ENCODE measurements at regions not wholly inside any gene's neighbourhood (a gene's known extent, or its start where the extent isn't known, plus 50 kb on each side); places are given as distances from the start of the nearest gene placed in this dataset.
"Not testable (repeated sequence)": the region's sequence is repeated elsewhere in the genome, so short reads cannot be mapped to it uniquely, and the experiment has no call there.

- H3K4me1 ChIP-seq (ENCODE audit: insufficient read depth, low read length) = no peaks in the 10 kb centered on the region
- no peaks in the 10 kb centered on the region for H3K27me3 ChIP-seq (ENCODE audit: insufficient read depth, low read length)
- H3K4me3 ChIP-seq (ENCODE audit: low read length) = no peak overlapping the region
- H3K9ac ChIP-seq (ENCODE audit: low read depth, low read length) = no peak overlapping the region
- no peak overlapping the region for H3K27ac ChIP-seq (ENCODE audit: low read depth, low read length)
- H3K9me3 ChIP-seq (ENCODE audit: insufficient read depth, low read depth, low read length) = no peaks in the 10 kb centered on the region
- H3K36me3 ChIP-seq (ENCODE audit: insufficient read depth, low read length) = no peaks in the 10 kb centered on the region
- WGBS = 86% methylated on average over 2 of the region's 3 CpGs
Measured at GRCh38 chr6:19569563-19569962, 267.6 kb upstream of the ID4 start.

- Histone ChIP-seq H3K9ac (ENCODE audit: low read depth, low read length) (no peak overlapping the region), H3K27ac (ENCODE audit: low read depth, low read length) (no peak overlapping the region), H3K27me3 (ENCODE audit: insufficient read depth, low read length) (no peaks in the 10 kb centered on the region), H3K9me3 (ENCODE audit: insufficient read depth, low read depth, low read length) (no peaks in the 10 kb centered on the region), H3K4me3 (ENCODE audit: low read length) (no peak overlapping the region), H3K36me3 (ENCODE audit: insufficient read depth, low read length) (no peaks in the 10 kb centered on the region), H3K4me1 (ENCODE audit: insufficient read depth, low read length) (no peaks in the 10 kb centered on the region)
- 94% methylated on average over 3 of the region's 3 CpGs for WGBS
Measured at GRCh38 chr6:19571176-19571575, 266.0 kb upstream of the ID4 start.

- over 99% methylated on average over 3 of the region's 4 CpGs for WGBS
- Histone ChIP-seq H3K27ac (ENCODE audit: low read depth, low read length) (no peak overlapping the region), H3K36me3 (ENCODE audit: insufficient read depth, low read length) (no peaks in the 10 kb centered on the region), H3K27me3 (ENCODE audit: insufficient read depth, low read length) (no peaks in the 10 kb centered on the region), H3K9me3 (ENCODE audit: insufficient read depth, low read depth, low read length) (no peaks in the 10 kb centered on the region), H3K4me3 (ENCODE audit: low read length) (no peak overlapping the region), H3K4me1 (ENCODE audit: insufficient read depth, low read length) (no peaks in the 10 kb centered on the region), H3K9ac (ENCODE audit: low read depth, low read length) (no peak overlapping the region)
Measured at GRCh38 chr6:19578481-19578880, 258.7 kb upstream of the ID4 start.

- H3K36me3 ChIP-seq (ENCODE audit: insufficient read depth, low read length); H3K9ac ChIP-seq (ENCODE audit: low read depth, low read length); H3K27ac ChIP-seq (ENCODE audit: low read depth, low read length); H3K4me1 ChIP-seq (ENCODE audit: insufficient read depth, low read length); H3K27me3 ChIP-seq (ENCODE audit: insufficient read depth, low read length); H3K4me3 ChIP-seq (ENCODE audit: low read length); H3K9me3 ChIP-seq (ENCODE audit: insufficient read depth, low read depth, low read length): not testable (repeated sequence)
- WGBS = 98% methylated on average over 4 of the region's 4 CpGs
Measured at GRCh38 chr6:19584207-19584606, 253.0 kb upstream of the ID4 start.

GRCh38 chr6:19587238-19587942, 249.8 kb upstream of the ID4 start:
- Histone ChIP-seq H3K9me3 (ENCODE audit: insufficient read depth, low read depth, low read length) (no peaks in the 10 kb centered on the region), H3K27ac (ENCODE audit: low read depth, low read length) (no peak overlapping the region), H3K27me3 (ENCODE audit: insufficient read depth, low read length) (no peaks in the 10 kb centered on the region), H3K4me1 (ENCODE audit: insufficient read depth, low read length) (no peaks in the 10 kb centered on the region), H3K9ac (ENCODE audit: low read depth, low read length) (no peak overlapping the region), H3K36me3 (ENCODE audit: insufficient read depth, low read length) (no peaks in the 10 kb centered on the region), H3K4me3 (ENCODE audit: low read length) (no peak overlapping the region)
- 92% methylated on average over 3 of the region's 4 CpGs for WGBS

GRCh38 chr6:19590501-19591131, 246.6 kb upstream of the ID4 start:
- WGBS = 93% methylated on average over 5 of the region's 5 CpGs

GRCh38 chr6:19597809-19598320, 239.3 kb upstream of the ID4 start:
- Histone ChIP-seq H3K36me3 (ENCODE audit: insufficient read depth, low read length) (no peaks in the 10 kb centered on the region), H3K27me3 (ENCODE audit: insufficient read depth, low read length) (no peaks in the 10 kb centered on the region), H3K4me3 (ENCODE audit: low read length) (no peak overlapping the region), H3K27ac (ENCODE audit: low read depth, low read length) (no peak overlapping the region), H3K9ac (ENCODE audit: low read depth, low read length) (no peak overlapping the region), H3K4me1 (ENCODE audit: insufficient read depth, low read length) (no peaks in the 10 kb centered on the region), H3K9me3 (ENCODE audit: insufficient read depth, low read depth, low read length) (no peaks in the 10 kb centered on the region)
- WGBS = 88% methylated on average over 3 of the region's 5 CpGs

More at GRCh38 chr6:19590501-19591131, 246.6 kb upstream of the ID4 start:
- Histone ChIP-seq H3K9me3 (ENCODE audit: insufficient read depth, low read depth, low read length) (no peaks in the 10 kb centered on the region), H3K9ac (ENCODE audit: low read depth, low read length) (no peak overlapping the region), H3K36me3 (ENCODE audit: insufficient read depth, low read length) (no peaks in the 10 kb centered on the region), H3K27ac (ENCODE audit: low read depth, low read length) (no peak overlapping the region), H3K4me1 (ENCODE audit: insufficient read depth, low read length) (no peaks in the 10 kb centered on the region), H3K4me3 (ENCODE audit: low read length) (no peak overlapping the region), H3K27me3 (ENCODE audit: insufficient read depth, low read length) (no peaks in the 10 kb centered on the region)

GRCh38 chr6:19599796-19600464, 237.2 kb upstream of the ID4 start:
- Histone ChIP-seq H3K27ac (ENCODE audit: low read depth, low read length) (no peak overlapping the region), H3K9me3 (ENCODE audit: insufficient read depth, low read depth, low read length) (no peaks in the 10 kb centered on the region), H3K36me3 (ENCODE audit: insufficient read depth, low read length) (no peaks in the 10 kb centered on the region), H3K9ac (ENCODE audit: low read depth, low read length) (no peak overlapping the region), H3K4me3 (ENCODE audit: low read length) (no peak overlapping the region), H3K4me1 (ENCODE audit: insufficient read depth, low read length) (no peaks in the 10 kb centered on the region), H3K27me3 (ENCODE audit: insufficient read depth, low read length) (no peaks in the 10 kb centered on the region)
- 90% methylated on average over 5 of the region's 5 CpGs for WGBS

- WGBS = 83% methylated on average over 2 of the region's 2 CpGs
- H3K4me3 ChIP-seq (ENCODE audit: low read length) = no peak overlapping the region
Measured at GRCh38 chr6:19602434-19603013, 234.6 kb upstream of the ID4 start.

GRCh38 chr6:19603721-19604120, 233.4 kb upstream of the ID4 start:
- Histone ChIP-seq H3K9me3 (ENCODE audit: insufficient read depth, low read depth, low read length) (no peaks in the 10 kb centered on the region), H3K27ac (ENCODE audit: low read depth, low read length) (no peak overlapping the region), H3K9ac (ENCODE audit: low read depth, low read length) (no peak overlapping the region), H3K4me1 (ENCODE audit: insufficient read depth, low read length) (no peaks in the 10 kb centered on the region), H3K27me3 (ENCODE audit: insufficient read depth, low read length) (no peaks in the 10 kb centered on the region), H3K4me3 (ENCODE audit: low read length) (no peak overlapping the region), H3K36me3 (ENCODE audit: insufficient read depth, low read length) (no peaks in the 10 kb centered on the region)
- WGBS = 87% methylated on average over 1 of the region's 1 CpG

More at GRCh38 chr6:19602434-19603013, 234.6 kb upstream of the ID4 start:
- Histone ChIP-seq H3K9me3 (ENCODE audit: insufficient read depth, low read depth, low read length) (no peaks in the 10 kb centered on the region), H3K9ac (ENCODE audit: low read depth, low read length) (no peak overlapping the region), H3K36me3 (ENCODE audit: insufficient read depth, low read length) (no peaks in the 10 kb centered on the region), H3K4me1 (ENCODE audit: insufficient read depth, low read length) (no peaks in the 10 kb centered on the region), H3K27me3 (ENCODE audit: insufficient read depth, low read length) (no peaks in the 10 kb centered on the region), H3K27ac (ENCODE audit: low read depth, low read length) (no peak overlapping the region)

- H3K9me3 ChIP-seq (ENCODE audit: insufficient read depth, low read depth, low read length) = no peaks in the 10 kb centered on the region
- H3K27me3 ChIP-seq (ENCODE audit: insufficient read depth, low read length) = no peaks in the 10 kb centered on the region
- no peak overlapping the region for H3K4me3 ChIP-seq (ENCODE audit: low read length)
- H3K9ac ChIP-seq (ENCODE audit: low read depth, low read length) = no peak overlapping the region
- no peaks in the 10 kb centered on the region for H3K36me3 ChIP-seq (ENCODE audit: insufficient read depth, low read length)
- H3K4me1 ChIP-seq (ENCODE audit: insufficient read depth, low read length) = no peaks in the 10 kb centered on the region
- no peak overlapping the region for H3K27ac ChIP-seq (ENCODE audit: low read depth, low read length)
- WGBS = 94% methylated on average over 6 of the region's 6 CpGs
Measured at GRCh38 chr6:19605624-19606023, 231.5 kb upstream of the ID4 start.

All from HUES64 (cell line).